Breast epithelium (tissue), 4 donors: ENCODE measurements at regions not wholly inside any gene's neighbourhood (a gene's known extent, or its start where the extent isn't known, plus 50 kb on each side); places are given as distances from the start of the nearest gene placed in this dataset.

ENCODE experiments used
- DNase-seq, 2 donors: peaks; one replicate each; pipeline ENCODE4 v3.0.0-alpha.2; 2019; ENCODE audit warnings: low spot score in 2 of 2
- H3K27ac ChIP-seq, 2 donors: fragments of 200-600 bp; sonication (generic) in 1 of 2; one replicate each; pipeline ENCODE4 v1.5.1; 2016 to 2019; ENCODE audit warnings: mild to moderate bottlenecking in 1 of 2
- H3K27me3 ChIP-seq, 2 donors: fragments of 200-600 bp; sonication (generic) in 1 of 2; one replicate each; pipeline versions ENCODE4 v1.5.1 to v1.6.0; 2017 to 2019; ENCODE audit warnings: control low read depth in 1 of 2, mild to moderate bottlenecking in 1 of 2
- H3K36me3 ChIP-seq: fragments of 200-600 bp; one replicate; pipeline ENCODE4 v1.5.1; 2019
- H3K4me1 ChIP-seq, 2 donors: fragments of 200-600 bp; sonication (generic); one replicate each; pipeline ENCODE4 v1.5.1; 2016 to 2019; ENCODE audit warnings: control low read depth in 1 of 2
- H3K4me3 ChIP-seq, 3 donors: fragments of 200-600 bp; sonication (generic); 1 replicate in 2 of 3; 2 replicates in 1 of 3; pipeline ENCODE4 v1.5.1; 2016 to 2019; ENCODE audit warnings: mild to moderate bottlenecking in 3 of 3, moderate library complexity in 2 of 3
- H3K9me3 ChIP-seq, 2 donors: fragments of 200-600 bp; sonication (generic) in 1 of 2; one replicate each; pipeline ENCODE4 v1.5.1; 2016 to 2019; ENCODE audit warnings: control low read depth in 1 of 2
- CTCF ChIP-seq, 3 donors: fragments of 450-650 bp; IDR thresholded peaks; one replicate each; pipeline ENCODE4 v1.5.1; 2016 to 2017; ENCODE audit warnings: antibody characterized with exemption in 3 of 3, mild to moderate bottlenecking in 3 of 3, moderate library complexity in 3 of 3
- POLR2A ChIP-seq: fragments of 450-650 bp; IDR thresholded peaks from one replicate; pipeline ENCODE4 v1.6.1; 2016; ENCODE audit warnings: antibody characterized with exemption, mild to moderate bottlenecking, moderate library complexity
- POLR2AphosphoS5 ChIP-seq, 3 donors: sonication (generic); formaldehyde crosslinking; IDR thresholded peaks; one replicate each; pipeline ENCODE4 v1.6.1; 2017; ENCODE audit warnings: antibody characterized with exemption in 3 of 3
- intact Hi-C: fragments of 100-400 bp; cut with DNase I; formaldehyde crosslinking; loops from one replicate; pipeline ENCODE4 v1.15.1; 2023; ENCODE audit warnings: low total_unique reads

DNA sequence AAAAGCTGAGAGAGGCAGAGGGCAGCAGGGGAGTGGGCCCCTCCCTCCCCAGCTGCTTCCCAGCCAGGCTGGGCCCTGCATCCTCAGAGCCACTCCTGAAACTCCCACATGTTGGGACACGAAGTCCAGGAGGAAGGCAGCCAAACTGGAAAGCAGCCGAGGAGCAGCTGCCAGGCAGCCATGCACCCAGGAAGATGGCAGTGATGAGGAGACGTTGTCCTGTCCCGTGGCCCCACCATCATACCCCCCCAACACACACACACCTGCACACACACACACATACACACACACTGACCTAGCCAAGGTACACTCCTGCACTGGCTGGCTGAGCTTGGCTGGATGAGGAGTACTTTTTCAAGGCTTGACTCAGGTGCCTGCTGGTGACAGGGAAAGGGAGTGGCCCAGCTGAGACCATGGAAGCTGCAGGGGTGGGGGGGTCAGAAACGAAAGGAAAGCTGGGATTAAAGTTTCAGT is 106.0 kb downstream of the CYP26B1 start:
- no peak for TF ChIP-seq CTCF (IDR thresholded peaks at IDR 0.05)
- TF ChIP-seq POLR2A: no peak
- no peak for TF ChIP-seq POLR2AphosphoS5 (IDR thresholded peaks at IDR 0.05)
- no peak overlapping the region for H3K27ac ChIP-seq
- no peaks in the 10 kb centered on the region for H3K27me3 ChIP-seq
- intact Hi-C loops: no loop called here
- peaks cover 8 to 16% of the 10 kb centered on the region in 2 donors for H3K9me3 ChIP-seq
- H3K36me3 ChIP-seq: no peaks in the 10 kb centered on the region
- H3K4me3 ChIP-seq: no peak overlapping the region
- peak in 1 of 2 donors; percentile 31 for DNase-seq
- H3K4me1 ChIP-seq: no peaks in the 10 kb centered on the region

DNA sequence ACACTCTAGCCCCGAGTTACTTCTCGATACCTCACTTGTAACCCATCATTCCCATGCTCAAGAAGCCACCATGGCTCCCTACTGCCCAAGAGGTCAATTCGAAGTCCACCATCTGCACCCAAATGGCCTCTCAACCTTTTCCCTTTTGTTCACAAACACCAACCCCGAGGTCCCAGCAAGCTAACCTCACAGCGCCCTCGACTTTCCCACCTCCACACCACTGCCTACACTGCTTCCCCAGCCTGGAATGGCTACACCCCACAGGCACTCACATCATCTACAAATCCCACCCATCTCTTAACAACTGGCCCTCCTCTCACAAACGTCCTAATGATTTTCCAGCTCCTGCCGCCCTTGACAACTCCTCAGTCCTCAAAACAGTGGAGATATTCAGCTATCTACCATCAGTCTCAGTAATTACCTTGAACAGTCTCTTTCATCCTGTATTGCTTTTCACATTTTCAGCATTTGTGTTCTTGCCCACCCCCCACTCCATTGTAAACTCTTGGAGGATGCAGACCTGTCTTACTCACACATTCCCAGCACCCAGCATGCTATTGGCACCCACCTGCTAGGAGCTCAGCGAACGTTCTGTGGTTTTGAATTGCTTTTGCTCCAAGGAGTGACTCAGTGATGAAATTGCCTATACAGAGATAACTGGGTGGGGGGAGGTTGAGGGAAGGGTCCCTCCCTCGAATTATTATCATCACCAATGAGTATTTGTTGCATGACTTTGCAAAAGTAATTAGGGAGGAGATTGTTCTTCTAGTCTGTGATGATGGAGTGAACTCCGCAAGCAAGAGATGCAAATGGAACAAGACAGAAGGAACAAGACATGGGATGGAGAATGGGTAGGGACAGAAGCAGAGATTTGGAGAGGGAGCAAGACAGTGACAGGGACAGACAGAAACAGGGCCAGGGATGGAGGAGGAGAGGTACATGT is 106.8 kb downstream of the CYP26B1 start:
- Histone ChIP-seq H3K27me3 (no peaks in the 10 kb centered on the region), H3K9me3 (peaks cover 8 to 16% of the 10 kb centered on the region in 2 donors), H3K36me3 (no peaks in the 10 kb centered on the region), H3K4me3 (no peak overlapping the region), H3K27ac (no peak overlapping the region), H3K4me1 (no peaks in the 10 kb centered on the region)
- intact Hi-C loops: no loop called here
- TF ChIP-seq POLR2AphosphoS5 (IDR thresholded peaks at IDR 0.05): no peak
- no peak for TF ChIP-seq CTCF (IDR thresholded peaks at IDR 0.05)
- DNase-seq: no peak

GRCh38 chr2:72038524-72038923 is 109.1 kb downstream of the CYP26B1 start:
- no peak for TF ChIP-seq CTCF (IDR thresholded peaks at IDR 0.05)
- TF ChIP-seq POLR2A: no peak
- no peak for TF ChIP-seq POLR2AphosphoS5 (IDR thresholded peaks at IDR 0.05)
- Histone ChIP-seq H3K9me3 (peaks cover 0 to 3% of the 10 kb centered on the region in 2 donors), H3K36me3 (no peaks in the 10 kb centered on the region), H3K27me3 (no peaks in the 10 kb centered on the region), H3K4me1 (no peaks in the 10 kb centered on the region), H3K4me3 (no peak overlapping the region), H3K27ac (no peak overlapping the region)
- DNase-seq: no peak
- intact Hi-C loops: no loop called here

- Histone ChIP-seq H3K4me1 (no peaks in the 10 kb centered on the region), H3K27ac (no peak overlapping the region), H3K27me3 (no peaks in the 10 kb centered on the region), H3K9me3 (no peaks in the 10 kb centered on the region), H3K36me3 (no peaks in the 10 kb centered on the region), H3K4me3 (no peak overlapping the region)
- TF ChIP-seq POLR2A: no peak
- no peak for TF ChIP-seq POLR2AphosphoS5 (IDR thresholded peaks at IDR 0.05)
- TF ChIP-seq CTCF (IDR thresholded peaks at IDR 0.05): no peak
- intact Hi-C loops: no loop called here
- DNase-seq: no peak
Measured at GRCh38 chr2:72037261-72037666, 110.4 kb downstream of the CYP26B1 start.

- Histone ChIP-seq H3K9me3 (no peaks in the 10 kb centered on the region), H3K4me3 (no peak overlapping the region), H3K27me3 (peaks cover 0 to 2% of the 10 kb centered on the region in 2 donors), H3K4me1 (no peaks in the 10 kb centered on the region), H3K36me3 (no peaks in the 10 kb centered on the region), H3K27ac (no peak overlapping the region)
- no peak for DNase-seq
- intact Hi-C loops: no loop called here
- TF ChIP-seq POLR2A: no peak
- TF ChIP-seq CTCF (IDR thresholded peaks at IDR 0.05): no peak
- TF ChIP-seq POLR2AphosphoS5 (IDR thresholded peaks at IDR 0.05): no peak
Measured at GRCh38 chr2:72036595-72036994, 111.1 kb downstream of the CYP26B1 start.
